ENCODE measurements at regions not wholly inside any gene's neighbourhood (a gene's known extent, or its start where the extent isn't known, plus 50 kb on each side); places are given as distances from the start of the nearest gene placed in this dataset.
A peak's percentile ranks its signal among the peaks of the same experiment; 100 is the strongest.

- no peak for TF ChIP-seq RNF219 (CRISPR knock-in tag; IDR thresholded peaks at IDR 0.05)
- TF ChIP-seq PYGO2 (tag; IDR thresholded peaks at IDR 0.05) = no peak
- TF ChIP-seq SNAPC5 (CRISPR knock-in tag; IDR thresholded peaks at IDR 0.05) = no peak
- no peak for TF ChIP-seq TFE3 (CRISPR knock-in tag; IDR thresholded peaks at IDR 0.05)
- TF ChIP-seq PBX2 (CRISPR knock-in tag; IDR thresholded peaks at IDR 0.05; ENCODE audit: low read depth) = no peak
- TF ChIP-seq PBX2 (tag; conservative IDR thresholded peaks at IDR 0.05; ENCODE audit: low read depth) = peak; percentile 46
- no peak for TF ChIP-seq NFYB (IDR thresholded peaks at IDR 0.05; ENCODE audit: extremely low read depth, insufficient read length)
These were observed 574.2 kb downstream of the TBC1D4 start (continued) for GRCh38 chr13:74907788-74908187.

Data from K562 (cell line).